Ishikawa (cell line): ENCODE measurements at regions not wholly inside any gene's neighbourhood (a gene's known extent, or its start where the extent isn't known, plus 50 kb on each side); places are given as distances from the start of the nearest gene placed in this dataset.

Source experiments
- CEBPB ChIP-seq: IDR thresholded peaks from 2 replicates; pipeline ENCODE4 v1.6.1; 2012
- CREB1 ChIP-seq: IDR thresholded peaks from 2 replicates; pipeline ENCODE4 v1.6.1; 2012; ENCODE audit warnings: low read depth
- EGR1 ChIP-seq: IDR thresholded peaks from 2 replicates; pipeline ENCODE4 v1.6.1; 2012
- EP300 ChIP-seq: IDR thresholded peaks from 2 replicates; pipeline ENCODE4 v1.6.1; 2012; ENCODE audit warnings: borderline replicate concordance
- FOXM1 ChIP-seq: IDR thresholded peaks from 2 replicates; pipeline ENCODE4 v1.6.1; 2012; ENCODE audit warnings: low read depth, borderline replicate concordance
- NFIC ChIP-seq: IDR thresholded peaks from 2 replicates; pipeline ENCODE4 v1.6.1; 2012
- RAD21 ChIP-seq: IDR thresholded peaks from 2 replicates; pipeline ENCODE4 v1.6.1; 2012; ENCODE audit warnings: low read depth
- TAF1 ChIP-seq: IDR thresholded peaks from 2 replicates; pipeline ENCODE4 v1.6.1; 2012; ENCODE audit warnings: low read depth, mild to moderate bottlenecking
- TCF12 ChIP-seq: IDR thresholded peaks from 2 replicates; pipeline ENCODE4 v1.6.1; 2012; ENCODE audit warnings: low read depth
- TEAD4 ChIP-seq: IDR thresholded peaks from 2 replicates; pipeline ENCODE4 v1.6.1; 2012
- YY1 ChIP-seq: IDR thresholded peaks from 2 replicates; pipeline ENCODE4 v1.6.1; 2012; ENCODE audit warnings: low read depth
- ZBTB7A ChIP-seq: IDR thresholded peaks from 2 replicates; pipeline ENCODE4 v1.6.1; 2012; ENCODE audit warnings: low read depth
- TF ChIP-seq, protein P1 (sequence below): IDR thresholded peaks from 2 replicates; pipeline ENCODE4 v1.6.1; 2012
- TF ChIP-seq, protein P2 (sequence below): IDR thresholded peaks from 2 replicates; pipeline ENCODE4 v1.6.1; 2012
- TF ChIP-seq, protein P3 (sequence below): IDR thresholded peaks from 2 replicates; pipeline ENCODE4 v1.6.1; 2012; ENCODE audit warnings: low read depth, mild to moderate bottlenecking

DNA sequence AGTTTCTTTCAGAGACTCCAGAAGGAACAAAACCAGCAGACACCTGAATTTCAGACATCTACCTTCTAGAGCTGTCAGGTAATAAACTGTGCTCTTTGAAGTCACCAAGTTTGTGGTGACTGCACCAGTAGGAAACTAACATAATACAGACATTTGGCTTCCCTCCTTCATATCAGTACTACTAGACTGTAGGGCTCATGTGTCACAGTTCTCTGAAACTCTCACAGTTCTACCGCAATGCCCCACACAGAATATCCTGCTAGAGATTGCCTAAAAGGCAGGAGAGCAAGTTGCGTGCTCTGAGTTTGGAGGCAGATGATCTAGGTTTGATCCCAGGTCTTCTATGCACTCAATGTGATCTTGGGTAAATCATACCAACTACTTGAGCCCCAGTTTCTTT is 205.0 kb upstream of the LRFN2 start:
- no peak for TF ChIP-seq CREB1
- no peak for TF ChIP-seq TAF1
- TF ChIP-seq RAD21: no peak
- no peak for TF ChIP-seq TCF12
- TF ChIP-seq EP300: no peak
- no peak for TF ChIP-seq FOXM1

DNA sequence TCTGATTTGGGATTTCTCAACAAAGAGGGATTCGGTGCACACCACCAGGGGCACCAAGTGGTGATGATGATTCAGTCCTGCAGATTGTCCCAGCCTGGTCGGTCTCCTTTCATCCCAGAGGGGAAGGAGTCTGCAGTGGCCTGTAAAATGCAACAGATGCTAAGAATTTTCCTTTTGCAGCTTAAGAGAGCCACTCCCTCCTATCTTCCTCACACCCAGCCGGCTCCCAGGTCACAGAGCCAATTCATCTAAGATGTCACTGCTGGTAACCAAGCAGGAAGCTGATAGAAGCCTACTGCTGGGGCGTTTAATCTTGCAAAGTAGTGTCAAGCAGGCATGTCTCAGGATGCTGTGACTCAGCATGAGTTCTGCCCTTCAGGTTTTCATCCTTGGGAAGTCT is 203.8 kb upstream of the LRFN2 start:
- TF ChIP-seq TEAD4: no peak
- TF ChIP-seq EGR1: no peak
- TF ChIP-seq TAF1: no peak
- TF ChIP-seq TCF12: no peak
- TF ChIP-seq, protein P1, sequence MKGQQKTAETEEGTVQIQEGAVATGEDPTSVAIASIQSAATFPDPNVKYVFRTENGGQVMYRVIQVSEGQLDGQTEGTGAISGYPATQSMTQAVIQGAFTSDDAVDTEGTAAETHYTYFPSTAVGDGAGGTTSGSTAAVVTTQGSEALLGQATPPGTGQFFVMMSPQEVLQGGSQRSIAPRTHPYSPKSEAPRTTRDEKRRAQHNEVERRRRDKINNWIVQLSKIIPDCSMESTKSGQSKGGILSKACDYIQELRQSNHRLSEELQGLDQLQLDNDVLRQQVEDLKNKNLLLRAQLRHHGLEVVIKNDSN: no peak
- no peak for TF ChIP-seq FOXM1
- TF ChIP-seq CEBPB: no peak
- TF ChIP-seq YY1: no peak
- TF ChIP-seq EP300: no peak
- TF ChIP-seq, protein P2, sequence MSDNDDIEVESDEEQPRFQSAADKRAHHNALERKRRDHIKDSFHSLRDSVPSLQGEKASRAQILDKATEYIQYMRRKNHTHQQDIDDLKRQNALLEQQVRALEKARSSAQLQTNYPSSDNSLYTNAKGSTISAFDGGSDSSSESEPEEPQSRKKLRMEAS: no peak
- TF ChIP-seq, protein P3, sequence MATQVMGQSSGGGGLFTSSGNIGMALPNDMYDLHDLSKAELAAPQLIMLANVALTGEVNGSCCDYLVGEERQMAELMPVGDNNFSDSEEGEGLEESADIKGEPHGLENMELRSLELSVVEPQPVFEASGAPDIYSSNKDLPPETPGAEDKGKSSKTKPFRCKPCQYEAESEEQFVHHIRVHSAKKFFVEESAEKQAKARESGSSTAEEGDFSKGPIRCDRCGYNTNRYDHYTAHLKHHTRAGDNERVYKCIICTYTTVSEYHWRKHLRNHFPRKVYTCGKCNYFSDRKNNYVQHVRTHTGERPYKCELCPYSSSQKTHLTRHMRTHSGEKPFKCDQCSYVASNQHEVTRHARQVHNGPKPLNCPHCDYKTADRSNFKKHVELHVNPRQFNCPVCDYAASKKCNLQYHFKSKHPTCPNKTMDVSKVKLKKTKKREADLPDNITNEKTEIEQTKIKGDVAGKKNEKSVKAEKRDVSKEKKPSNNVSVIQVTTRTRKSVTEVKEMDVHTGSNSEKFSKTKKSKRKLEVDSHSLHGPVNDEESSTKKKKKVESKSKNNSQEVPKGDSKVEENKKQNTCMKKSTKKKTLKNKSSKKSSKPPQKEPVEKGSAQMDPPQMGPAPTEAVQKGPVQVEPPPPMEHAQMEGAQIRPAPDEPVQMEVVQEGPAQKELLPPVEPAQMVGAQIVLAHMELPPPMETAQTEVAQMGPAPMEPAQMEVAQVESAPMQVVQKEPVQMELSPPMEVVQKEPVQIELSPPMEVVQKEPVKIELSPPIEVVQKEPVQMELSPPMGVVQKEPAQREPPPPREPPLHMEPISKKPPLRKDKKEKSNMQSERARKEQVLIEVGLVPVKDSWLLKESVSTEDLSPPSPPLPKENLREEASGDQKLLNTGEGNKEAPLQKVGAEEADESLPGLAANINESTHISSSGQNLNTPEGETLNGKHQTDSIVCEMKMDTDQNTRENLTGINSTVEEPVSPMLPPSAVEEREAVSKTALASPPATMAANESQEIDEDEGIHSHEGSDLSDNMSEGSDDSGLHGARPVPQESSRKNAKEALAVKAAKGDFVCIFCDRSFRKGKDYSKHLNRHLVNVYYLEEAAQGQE: no peak
- no peak for TF ChIP-seq CREB1

DNA sequence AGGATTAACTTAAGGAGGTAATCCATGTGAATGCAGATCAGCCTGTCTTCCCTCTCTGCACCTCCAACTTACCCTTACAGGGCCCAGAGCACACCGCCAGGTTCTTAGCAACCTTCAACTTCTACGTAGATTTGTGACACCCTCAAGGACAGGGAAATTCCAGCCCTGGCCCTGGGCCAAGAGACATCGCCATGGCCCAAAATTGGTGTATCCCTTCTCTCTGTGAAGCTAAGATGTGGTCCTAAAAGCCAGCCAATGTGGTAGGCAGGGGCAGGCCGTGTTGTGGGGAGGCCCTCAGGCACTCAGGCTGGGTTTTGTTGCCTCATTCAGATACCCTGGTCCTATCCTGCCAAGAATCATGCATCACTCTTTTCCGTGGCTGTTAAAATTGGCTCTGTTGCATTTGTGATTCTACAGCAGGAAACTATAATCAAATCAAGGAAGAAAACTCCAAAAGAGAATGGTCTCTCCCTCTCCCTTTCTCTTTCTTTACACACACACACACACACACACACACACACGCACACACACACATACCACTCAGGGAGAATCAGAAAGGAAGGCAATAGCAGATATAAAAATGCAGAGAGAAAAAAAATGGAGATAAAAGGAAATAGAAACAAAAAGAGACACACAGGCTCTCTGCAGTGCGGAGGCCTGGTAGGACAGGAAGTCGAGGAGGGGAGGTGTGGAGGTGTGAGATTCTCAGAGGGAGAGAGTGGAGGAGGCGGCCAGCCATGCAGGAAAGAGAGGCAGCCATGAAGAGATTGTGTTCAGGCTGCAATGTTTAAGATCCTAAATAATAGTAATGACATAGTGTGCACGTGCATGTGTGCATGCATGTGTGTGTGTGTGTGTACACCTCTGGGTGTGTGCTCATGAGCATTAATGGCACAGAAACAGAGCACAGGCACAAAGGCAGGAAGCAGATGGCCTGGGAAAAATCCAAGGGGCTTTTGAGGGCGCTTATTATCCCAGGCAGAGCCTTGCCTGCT is 201.8 kb upstream of the LRFN2 start:
- TF ChIP-seq EGR1: no peak
- TF ChIP-seq EP300: no peak
- TF ChIP-seq TAF1: no peak
- no peak for TF ChIP-seq CREB1
- TF ChIP-seq ZBTB7A: no peak
- TF ChIP-seq TCF12: no peak
- TF ChIP-seq RAD21: no peak
- TF ChIP-seq CEBPB: no peak
- TF ChIP-seq, protein P1: no peak
- TF ChIP-seq NFIC: no peak
- TF ChIP-seq, protein P2: no peak

DNA sequence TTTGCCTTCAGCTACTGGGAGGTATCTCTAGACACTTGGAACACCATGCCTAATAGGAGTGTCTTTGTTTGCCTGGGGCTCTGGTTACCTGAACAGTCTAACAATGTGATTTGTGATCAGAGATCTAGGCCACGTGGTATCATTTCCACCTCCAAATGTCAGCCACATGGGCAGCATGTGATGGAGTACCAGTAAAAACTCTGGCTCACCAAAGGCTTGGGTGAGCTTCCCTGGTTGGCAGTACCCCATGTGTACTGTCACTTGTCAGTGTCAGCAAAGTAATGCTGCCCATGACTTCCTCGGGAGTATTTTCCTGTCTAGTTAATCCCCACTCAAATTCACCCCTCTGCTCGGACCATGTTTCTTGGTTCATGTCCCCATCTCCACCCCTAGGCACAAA is 195.2 kb upstream of the LRFN2 start:
- TF ChIP-seq, protein P3: no peak
- TF ChIP-seq YY1 (no peak), ZBTB7A (no peak), TCF12 (no peak), FOXM1 (no peak), CREB1 (no peak), TEAD4 (no peak), CEBPB (no peak), RAD21 (no peak)
- TF ChIP-seq, protein P2: no peak

DNA sequence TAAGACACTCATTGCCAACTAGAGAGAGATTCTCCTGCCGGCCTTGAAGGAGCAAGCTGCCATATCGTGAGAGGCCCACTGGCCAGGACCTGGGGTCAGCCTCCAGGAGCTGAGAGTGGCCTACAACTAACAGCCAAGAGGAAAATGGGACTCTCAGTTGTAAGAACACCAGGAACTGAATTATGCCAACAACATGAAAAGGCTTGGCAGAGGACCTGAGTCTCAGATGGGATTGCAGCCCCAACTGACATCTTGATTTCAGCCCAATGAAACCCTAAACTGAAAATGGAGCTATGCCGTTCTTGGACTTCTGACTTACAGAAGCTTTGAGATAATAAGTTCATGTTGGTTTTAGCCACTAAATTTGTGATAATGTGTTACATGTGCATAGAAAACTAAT is 193.5 kb upstream of the LRFN2 start:
- TF ChIP-seq TEAD4 (no peak), CREB1 (no peak), RAD21 (no peak), TCF12 (no peak), CEBPB (no peak), ZBTB7A (no peak)
- TF ChIP-seq, protein P1: no peak
